ENCODE measurements at regions not wholly inside any gene's neighbourhood (a gene's known extent, or its start where the extent isn't known, plus 50 kb on each side); places are given as distances from the start of the nearest gene placed in this dataset.

DNA sequence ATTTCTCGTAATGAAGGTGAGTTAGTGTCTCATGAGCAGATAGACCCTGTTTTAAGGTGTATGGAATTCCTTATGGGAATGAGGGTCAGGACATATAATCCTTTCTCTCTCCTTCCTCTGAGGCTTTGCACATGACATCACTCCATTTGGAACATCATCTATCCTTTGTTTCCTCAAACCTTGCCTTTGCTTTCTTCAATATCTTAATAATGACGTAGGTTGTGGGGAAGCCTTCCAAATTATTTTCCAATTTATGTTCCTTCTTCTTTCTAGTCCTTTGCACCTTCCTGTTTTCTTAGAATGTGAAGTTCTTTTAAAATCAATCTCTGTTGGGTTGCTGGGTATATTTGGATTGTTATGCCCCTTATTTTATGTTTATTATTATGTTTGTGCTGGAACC is 502.9 kb upstream of the STXBP6 start:
- no peak for DNase-seq (ENCODE audit: low read depth in 4 of 4, low spot score in 3 of 4)

- no peak for DNase-seq (ENCODE audit: low read depth in 4 of 4, low spot score in 3 of 4)
Measured at GRCh38 chr14:25551674-25552073, 501.7 kb upstream of the STXBP6 start.

- no peak for DNase-seq (ENCODE audit: low read depth in 4 of 4, low spot score in 3 of 4)
Measured at GRCh38 chr14:25546826-25547225, 496.9 kb upstream of the STXBP6 start.

DNA sequence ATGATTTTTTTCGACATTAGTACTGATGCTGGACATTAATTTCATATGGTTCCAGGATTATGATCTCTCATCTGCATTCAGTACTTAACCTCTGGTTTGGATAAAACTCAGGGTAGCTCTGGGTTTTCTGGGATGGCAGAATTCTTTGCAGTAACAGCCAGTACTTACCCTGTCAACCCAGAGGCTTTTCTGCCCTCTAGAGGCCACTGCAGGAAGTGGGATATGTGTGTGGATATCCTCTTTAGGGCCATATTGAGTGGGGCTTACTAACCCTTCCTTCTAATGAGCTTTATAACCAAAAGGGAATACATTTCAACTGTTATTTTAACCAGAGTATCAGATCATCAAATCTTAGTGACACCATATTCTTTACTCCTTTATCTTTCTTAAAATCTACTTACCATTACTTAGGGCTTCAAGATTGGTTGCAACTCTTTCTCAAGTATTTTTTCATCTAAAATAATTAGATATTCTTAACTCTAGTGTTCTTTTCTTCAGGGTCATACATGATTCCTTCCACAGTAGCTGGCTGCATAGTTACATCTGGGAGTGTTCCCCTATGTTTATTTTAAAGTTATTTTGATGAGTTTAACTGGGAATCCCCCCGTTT is 488.0 kb upstream of the STXBP6 start:
- DNase-seq (ENCODE audit: low read depth in 4 of 4, low spot score in 3 of 4): no peak

DNA sequence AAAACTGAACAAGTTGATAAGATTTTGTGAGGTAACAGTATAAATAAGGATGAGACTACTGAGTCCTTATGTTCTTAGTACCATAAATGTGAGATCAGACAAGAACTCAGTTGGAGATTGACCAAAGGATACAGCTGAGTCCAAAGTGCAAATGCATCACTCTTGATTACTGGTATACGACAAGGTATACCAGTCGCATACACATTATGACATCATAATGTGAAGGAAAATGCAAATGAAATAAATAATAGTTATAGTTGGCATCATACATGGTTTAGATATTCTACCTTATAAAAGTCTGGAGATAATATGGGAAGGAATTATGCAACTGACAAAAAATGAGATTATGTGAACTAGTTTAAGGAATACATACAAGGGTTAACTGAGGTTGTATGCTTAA is 476.3 kb upstream of the STXBP6 start:
- DNase-seq (ENCODE audit: low read depth in 4 of 4, low spot score in 3 of 4): no peak

- DNase-seq (ENCODE audit: low read depth in 4 of 4, low spot score in 3 of 4): no peak
Measured at GRCh38 chr14:25522926-25523325, 473.0 kb upstream of the STXBP6 start.

- no peak for DNase-seq (ENCODE audit: low read depth in 4 of 4, low spot score in 3 of 4)
Measured at GRCh38 chr14:25522116-25522515, 472.2 kb upstream of the STXBP6 start.

DNA sequence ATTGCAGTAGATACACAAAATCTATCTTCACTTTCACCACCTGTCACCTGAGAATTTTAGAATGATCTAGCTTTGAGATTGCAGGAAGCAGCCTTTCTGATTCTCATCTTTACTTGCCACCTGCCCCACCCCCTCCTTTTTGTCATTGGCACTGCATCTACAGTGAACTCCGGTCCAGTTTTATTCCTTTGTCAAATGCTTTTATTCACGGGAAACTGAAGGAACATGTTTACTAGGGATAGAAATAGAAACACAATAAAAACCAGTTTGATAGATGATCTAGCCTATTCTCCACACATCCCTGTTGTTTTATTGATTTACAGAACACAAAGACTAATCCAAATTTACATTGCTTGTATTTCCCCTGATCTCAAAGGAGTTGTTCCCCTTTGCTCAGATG is 471.7 kb upstream of the STXBP6 start:
- DNase-seq (ENCODE audit: low read depth in 4 of 4, low spot score in 3 of 4): no peak

DNA sequence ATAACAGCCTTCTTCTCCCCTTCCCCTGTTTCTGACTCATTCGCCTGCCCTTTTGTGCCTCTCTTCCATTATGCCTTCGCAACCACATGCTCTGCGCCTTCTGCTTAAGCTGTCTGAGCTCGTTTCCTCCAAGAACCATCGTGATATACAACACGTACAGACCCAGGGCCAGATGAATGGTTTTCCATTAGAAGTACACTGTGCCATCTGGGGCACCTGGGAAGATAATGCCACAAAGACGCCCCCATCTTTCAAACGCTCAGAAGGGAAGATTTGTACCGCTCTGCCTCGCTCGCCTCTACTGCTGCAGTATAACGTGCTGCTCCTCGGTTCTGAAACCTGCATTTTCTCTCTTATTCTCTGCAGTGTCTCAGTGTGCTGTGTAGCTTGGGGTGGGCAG is 470.9 kb upstream of the STXBP6 start:
- DNase-seq (ENCODE audit: low read depth in 4 of 4, low spot score in 3 of 4): no peak

DNA sequence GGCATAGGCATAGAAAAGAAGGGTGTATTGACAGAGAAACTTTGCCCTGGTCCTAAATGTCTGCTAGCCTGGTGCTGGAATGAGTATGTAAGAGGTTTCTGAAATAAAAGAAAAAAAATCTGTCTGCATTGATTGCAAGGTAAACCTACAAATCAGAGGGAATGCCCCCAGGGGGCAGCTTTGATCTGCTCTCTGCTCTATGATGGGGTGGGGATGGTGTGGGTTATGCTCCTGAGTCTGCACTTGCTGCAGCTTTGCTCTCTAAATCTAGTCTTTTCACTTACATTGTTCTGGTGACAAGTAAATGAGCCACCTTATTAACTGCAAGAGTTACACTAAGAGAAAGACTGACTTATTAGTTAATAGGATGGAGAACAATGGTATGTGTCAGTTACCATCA is 468.4 kb upstream of the STXBP6 start:
- no peak for DNase-seq (ENCODE audit: low read depth in 4 of 4, low spot score in 3 of 4)

- no peak for DNase-seq (ENCODE audit: low read depth in 4 of 4, low spot score in 3 of 4)
Measured at GRCh38 chr14:25516838-25517237, 466.9 kb upstream of the STXBP6 start.

DNA sequence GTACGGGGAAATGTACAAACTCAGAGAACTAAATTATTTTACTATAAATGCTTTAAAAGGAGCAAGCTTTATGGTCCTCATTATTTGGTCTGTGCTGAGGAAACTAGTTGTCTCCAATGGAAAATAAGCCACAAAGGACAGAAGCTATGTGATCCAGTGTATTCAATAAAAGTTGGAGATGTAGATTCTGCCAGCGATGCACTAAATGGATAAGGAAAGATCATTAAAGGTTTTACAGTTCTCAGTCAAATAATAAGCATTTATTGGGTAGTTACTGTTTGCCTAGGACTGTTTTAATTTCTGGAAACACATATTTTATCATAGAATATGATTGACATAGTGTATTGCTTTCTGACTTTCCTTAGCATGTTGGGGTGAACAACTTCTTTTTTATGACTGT is 458.9 kb upstream of the STXBP6 start:
- no peak for DNase-seq (ENCODE audit: low read depth in 4 of 4, low spot score in 3 of 4)

DNA sequence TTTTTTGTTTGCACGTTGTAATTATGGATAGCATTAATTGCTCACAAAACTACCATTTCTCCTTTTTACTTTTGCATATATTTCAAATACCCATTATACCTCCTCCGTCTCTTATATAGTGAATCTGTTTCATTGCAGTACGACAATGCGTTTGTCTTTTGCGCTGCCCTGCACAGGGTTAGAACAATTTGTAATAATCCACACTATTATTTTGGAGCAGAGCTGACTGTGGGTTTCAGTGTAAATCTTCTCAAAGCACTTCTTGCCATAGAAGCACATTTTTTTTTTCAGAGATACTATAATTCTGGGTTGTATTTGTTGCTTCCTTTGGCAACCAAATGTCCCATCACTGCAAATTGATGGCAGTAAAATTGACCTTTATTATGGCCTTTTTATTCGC is 451.8 kb upstream of the STXBP6 start:
- DNase-seq (ENCODE audit: low read depth in 4 of 4, low spot score in 3 of 4): no peak

- no peak for DNase-seq (ENCODE audit: low read depth in 4 of 4, low spot score in 3 of 4)
Measured at GRCh38 chr14:25488961-25489360, 439.0 kb upstream of the STXBP6 start.

- DNase-seq (ENCODE audit: low read depth in 4 of 4, low spot score in 3 of 4): no peak
Measured at GRCh38 chr14:25485381-25485780, 435.4 kb upstream of the STXBP6 start.

DNA sequence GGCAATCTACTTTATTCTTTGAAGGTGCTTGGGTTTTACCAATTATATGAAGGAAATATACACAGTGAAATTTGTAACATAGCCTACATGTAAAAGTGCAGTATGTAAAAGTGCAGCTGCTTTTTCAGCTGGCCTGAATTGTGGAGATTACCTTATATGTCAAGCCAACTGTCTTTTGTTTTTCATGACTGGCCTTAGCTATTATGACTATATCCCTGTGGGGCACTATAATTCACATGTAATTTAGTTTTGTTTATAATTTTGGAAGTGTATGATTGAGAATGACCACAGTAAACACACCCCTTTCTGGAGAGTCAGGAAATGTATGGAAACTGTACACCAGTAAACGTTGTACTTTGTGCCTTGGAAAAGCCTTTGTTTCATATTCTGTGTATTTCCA is 435.0 kb upstream of the STXBP6 start:
- DNase-seq (ENCODE audit: low read depth in 4 of 4, low spot score in 3 of 4): no peak

GRCh38 chr14:25484235-25484634 is 434.3 kb upstream of the STXBP6 start:
- DNase-seq (ENCODE audit: low read depth in 4 of 4, low spot score in 3 of 4): no peak

- no peak for DNase-seq (ENCODE audit: low read depth in 4 of 4, low spot score in 3 of 4)
Measured at GRCh38 chr14:25477316-25478098, 427.6 kb upstream of the STXBP6 start.

DNA sequence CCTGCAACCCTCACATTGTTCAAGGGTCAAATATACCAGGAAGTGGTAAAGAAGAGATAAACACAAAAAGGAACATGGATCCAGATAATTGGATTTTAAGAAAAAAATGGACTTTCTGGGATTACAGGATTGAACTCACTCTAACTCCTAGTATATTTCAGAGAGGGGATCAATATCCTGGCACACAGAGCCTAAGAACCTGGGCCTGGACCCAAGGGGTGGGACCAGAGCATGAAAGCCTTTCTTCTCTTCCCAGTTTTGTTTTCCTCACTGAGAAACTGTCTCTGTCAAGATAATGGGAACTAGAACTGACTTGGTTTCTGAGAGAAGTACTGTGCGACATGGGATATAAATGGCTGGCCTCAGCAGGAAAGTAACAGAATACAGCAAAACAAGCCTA is 422.8 kb upstream of the STXBP6 start:
- DNase-seq (ENCODE audit: low read depth in 4 of 4, low spot score in 3 of 4): no peak

DNA sequence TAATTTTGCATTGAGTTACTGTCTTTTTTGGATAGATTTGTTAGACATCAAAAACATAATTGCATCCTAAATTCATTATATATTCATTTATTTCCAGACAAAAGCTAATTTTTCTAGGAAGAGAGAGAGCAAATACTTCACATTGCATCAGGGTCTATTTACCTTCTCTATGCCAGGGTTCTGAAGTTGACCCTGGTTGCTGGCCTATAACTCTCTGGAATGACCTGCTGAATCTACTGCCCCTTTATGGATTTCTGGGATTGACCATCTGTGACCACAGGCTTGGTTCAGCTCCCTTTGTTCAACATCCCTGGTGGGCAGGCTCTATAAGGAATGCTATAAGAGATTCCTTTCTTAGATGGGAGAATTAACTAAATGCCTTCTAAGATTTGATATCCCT is 414.8 kb upstream of the STXBP6 start:
- DNase-seq (ENCODE audit: low read depth in 4 of 4, low spot score in 3 of 4): no peak

DNA sequence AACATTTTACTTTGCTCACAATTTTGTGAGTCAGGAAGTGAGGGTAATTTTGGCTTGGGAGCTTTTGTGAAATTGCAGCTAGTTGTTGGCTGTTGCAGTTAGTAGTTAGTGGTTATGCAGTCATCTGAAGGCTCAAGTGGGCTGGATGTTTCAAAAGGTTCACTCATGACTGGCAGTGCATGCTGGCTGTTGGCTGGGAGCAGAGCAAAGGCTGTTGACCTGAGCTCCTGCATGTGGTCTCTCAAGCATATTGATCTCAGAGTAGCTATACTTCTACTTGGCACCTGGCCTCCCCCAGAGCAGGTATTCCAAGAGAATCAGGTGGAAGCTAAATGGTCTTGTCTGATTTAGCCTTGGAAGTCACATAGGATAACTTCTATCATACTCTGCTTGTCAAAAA is 414.1 kb upstream of the STXBP6 start:
- DNase-seq (ENCODE audit: low read depth in 4 of 4, low spot score in 3 of 4): no peak

GRCh38 chr14:25463480-25463879 is 413.5 kb upstream of the STXBP6 start:
- DNase-seq (ENCODE audit: low read depth in 4 of 4, low spot score in 3 of 4): no peak

GRCh38 chr14:25461780-25462179 is 411.8 kb upstream of the STXBP6 start:
- no peak for DNase-seq (ENCODE audit: low read depth in 4 of 4, low spot score in 3 of 4)
